ENCODE measurements at regions not wholly inside any gene's neighbourhood (a gene's known extent, or its start where the extent isn't known, plus 50 kb on each side); places are given as distances from the start of the nearest gene placed in this dataset.

- intact Hi-C loops (cut with micrococcal nuclease) = no loop called here
- H3K9me3 ChIP-seq (ENCODE audit: control insufficient read depth, insufficient read depth, low read length) = peaks cover 10% of the 10 kb centered on the region
Observed at GRCh38 chr2:105590780-105591660, 153.7 kb upstream of the NCK2 start.

GRCh38 chr2:105588581-105588980 is 156.1 kb upstream of the NCK2 start:
- Mint-ChIP-seq H3K4me3 (no peak overlapping the region), H3K27me3 (ENCODE audit: low read depth in 2 of 2) (peaks cover 0 to 8% of the 10 kb centered on the region in 2 donors), H3K4me1 (peaks cover 0 to 5% of the 10 kb centered on the region in 2 donors), H3K9me3 (peaks cover 5 to 11% of the 10 kb centered on the region in 2 donors), H3K27ac (no peak overlapping the region), H3K36me3 (no peaks in the 10 kb centered on the region)
- 93% methylated on average over 4 of the region's 5 CpGs for WGBS (ENCODE audit: insufficient coverage)
- Histone ChIP-seq H3K27ac (ENCODE audit: low read length) (no peak overlapping the region), H3K4me3 (ENCODE audit: low read length) (no peak overlapping the region), H3K27me3 (ENCODE audit: control insufficient read depth, insufficient read depth, low read length) (no peaks in the 10 kb centered on the region), H3K36me3 (ENCODE audit: control insufficient read depth, insufficient read depth, low read length) (no peaks in the 10 kb centered on the region), H3K9me3 (ENCODE audit: control insufficient read depth, insufficient read depth, low read length) (peaks cover 10% of the 10 kb centered on the region), H3K4me1 (ENCODE audit: control insufficient read depth, insufficient read depth, low read length) (no peaks in the 10 kb centered on the region)
- DNase-seq (no peak), ATAC-seq (no peak)
- no peak for TF ChIP-seq CTCF (IDR thresholded peaks at IDR 0.05)
- intact Hi-C loops (cut with micrococcal nuclease) = no loop called here

More at GRCh38 chr2:105590780-105591660, 153.7 kb upstream of the NCK2 start:
- H3K27me3 ChIP-seq (ENCODE audit: control insufficient read depth, insufficient read depth, low read length) = no peaks in the 10 kb centered on the region
- no peak overlapping the region for H3K27ac ChIP-seq (ENCODE audit: low read length)
- 81% methylated on average over 8 of the region's 8 CpGs for WGBS (ENCODE audit: insufficient coverage)
- H3K27ac Mint-ChIP-seq = no peak overlapping the region
- no peaks in the 10 kb centered on the region for H3K4me1 Mint-ChIP-seq
- no peak overlapping the region for H3K4me3 ChIP-seq (ENCODE audit: low read length)
- no peak for DNase-seq
- H3K27me3 Mint-ChIP-seq (ENCODE audit: low read depth in 2 of 2) = peaks cover 0 to 8% of the 10 kb centered on the region in 2 donors
- H3K36me3 Mint-ChIP-seq = no peaks in the 10 kb centered on the region
- H3K4me3 Mint-ChIP-seq = no peak overlapping the region
- ATAC-seq = no peak
- no peaks in the 10 kb centered on the region for H3K4me1 ChIP-seq (ENCODE audit: control insufficient read depth, insufficient read depth, low read length)
- H3K9me3 Mint-ChIP-seq = peaks cover 5 to 11% of the 10 kb centered on the region in 2 donors
- no peak for TF ChIP-seq CTCF (IDR thresholded peaks at IDR 0.05)
- H3K36me3 ChIP-seq (ENCODE audit: control insufficient read depth, insufficient read depth, low read length) = no peaks in the 10 kb centered on the region

GRCh38 chr2:105587637-105588036 is 157.1 kb upstream of the NCK2 start:
- Histone ChIP-seq H3K27me3 (ENCODE audit: control insufficient read depth, insufficient read depth, low read length) (no peaks in the 10 kb centered on the region), H3K27ac (ENCODE audit: low read length) (no peak overlapping the region), H3K36me3 (ENCODE audit: control insufficient read depth, insufficient read depth, low read length) (no peaks in the 10 kb centered on the region), H3K4me3 (ENCODE audit: low read length) (no peak overlapping the region), H3K4me1 (ENCODE audit: control insufficient read depth, insufficient read depth, low read length) (no peaks in the 10 kb centered on the region), H3K9me3 (ENCODE audit: control insufficient read depth, insufficient read depth, low read length) (peaks cover 10% of the 10 kb centered on the region)
- Mint-ChIP-seq H3K27ac (no peak overlapping the region), H3K4me3 (no peak overlapping the region), H3K9me3 (peaks cover 5 to 11% of the 10 kb centered on the region in 2 donors), H3K4me1 (peaks cover 0 to 5% of the 10 kb centered on the region in 2 donors), H3K36me3 (no peaks in the 10 kb centered on the region), H3K27me3 (ENCODE audit: low read depth in 2 of 2) (peaks cover 0 to 6% of the 10 kb centered on the region in 2 donors)
- intact Hi-C loops (cut with micrococcal nuclease) = no loop called here
- DNase-seq (no peak), ATAC-seq (no peak)
- TF ChIP-seq CTCF (IDR thresholded peaks at IDR 0.05) = no peak
- WGBS (ENCODE audit: insufficient coverage) = 87% methylated on average over 1 of the region's 3 CpGs
